ENCODE measurements at regions not wholly inside any gene's neighbourhood (a gene's known extent, or its start where the extent isn't known, plus 50 kb on each side); places are given as distances from the start of the nearest gene placed in this dataset.

GRCh38 chr4:130143656-130144055 is 1047.7 kb downstream of the C4orf33 start:
- Histone ChIP-seq H3K27ac (ENCODE audit: low read length) (no peak overlapping the region), H3K4me2 (ENCODE audit: low read length) (no peak overlapping the region), H3K27me3 (ENCODE audit: insufficient read depth, low read depth, low read length) (no peaks in the 10 kb centered on the region), H3K9me3 (ENCODE audit: low read length) (no peaks in the 10 kb centered on the region), H3F3A (ENCODE audit: insufficient read depth, low read length, poor library complexity, severe bottlenecking) (no peaks in the 10 kb centered on the region), H2AFZ (ENCODE audit: low read depth, low read length) (no peak overlapping the region), H3K9me2 (ENCODE audit: insufficient read depth, low read length) (no peaks in the 10 kb centered on the region), H4K20me1 (ENCODE audit: insufficient read depth) (no peaks in the 10 kb centered on the region), H3K9ac (ENCODE audit: low read length) (no peak overlapping the region), H3K4me3 (ENCODE audit: low read length) (no peak overlapping the region), H3K36me3 (ENCODE audit: insufficient read depth, low read length) (no peaks in the 10 kb centered on the region), H3K79me2 (replicated peaks; ENCODE audit: insufficient read depth, low read length) (no peaks in the 10 kb centered on the region)
- TF ChIP-seq TAF1 (IDR thresholded peaks at IDR 0.05; ENCODE audit: low read depth) (no peak), REST (IDR thresholded peaks at IDR 0.05; ENCODE audit: borderline replicate concordance) (no peak), POLR2AphosphoS5 (IDR thresholded peaks at IDR 0.05) (no peak)

- Histone ChIP-seq H3K4me3 (ENCODE audit: low read length) (no peak overlapping the region), H3K36me3 (ENCODE audit: insufficient read depth, low read length) (no peaks in the 10 kb centered on the region), H3K79me2 (replicated peaks; ENCODE audit: insufficient read depth, low read length) (no peaks in the 10 kb centered on the region), H4K20me1 (ENCODE audit: insufficient read depth) (no peaks in the 10 kb centered on the region), H3K9me3 (ENCODE audit: low read length) (no peaks in the 10 kb centered on the region), H2AFZ (ENCODE audit: low read depth, low read length) (no peak overlapping the region), H3K9ac (ENCODE audit: low read length) (no peak overlapping the region), H3K4me2 (ENCODE audit: low read length) (no peak overlapping the region), H3K27me3 (ENCODE audit: insufficient read depth, low read depth, low read length) (no peaks in the 10 kb centered on the region), H3K9me2 (ENCODE audit: insufficient read depth, low read length) (no peaks in the 10 kb centered on the region), H3F3A (ENCODE audit: insufficient read depth, low read length, poor library complexity, severe bottlenecking) (no peaks in the 10 kb centered on the region), H3K27ac (ENCODE audit: low read length) (no peak overlapping the region)
- TF ChIP-seq EZH2 (IDR thresholded peaks at IDR 0.05; ENCODE audit: borderline replicate concordance, insufficient read depth, low read length, poor library complexity, severe bottlenecking): no peak
- no peak for TF ChIP-seq REST (IDR thresholded peaks at IDR 0.05; ENCODE audit: borderline replicate concordance)
- TF ChIP-seq CTCF (IDR thresholded peaks at IDR 0.05; ENCODE audit: poor library complexity, severe bottlenecking): no peak
- TF ChIP-seq RAD21 (conservative IDR thresholded peaks at IDR 0.05): no peak
- TF ChIP-seq SMC3 (conservative IDR thresholded peaks at IDR 0.05; ENCODE audit: poor library complexity): no peak
- TF ChIP-seq MXI1 (conservative IDR thresholded peaks at IDR 0.05; ENCODE audit: poor library complexity, severe bottlenecking): no peak
- TF ChIP-seq TAF1 (IDR thresholded peaks at IDR 0.05; ENCODE audit: low read depth): no peak
- no peak for TF ChIP-seq EP300 (conservative IDR thresholded peaks at IDR 0.05; ENCODE audit: poor library complexity, severe bottlenecking)
- TF ChIP-seq POLR2AphosphoS5 (IDR thresholded peaks at IDR 0.05): no peak
These were observed 1050.8 kb downstream of the C4orf33 start for GRCh38 chr4:130146773-130147172.

Data from neural cell (in vitro differentiated cells).